Ishikawa (cell line): ENCODE measurements at regions not wholly inside any gene's neighbourhood (a gene's known extent, or its start where the extent isn't known, plus 50 kb on each side); places are given as distances from the start of the nearest gene placed in this dataset.

Experiments
- EP300 ChIP-seq: IDR thresholded peaks from 2 replicates; pipeline ENCODE4 v1.6.1; 2012; ENCODE audit warnings: borderline replicate concordance
- FOXM1 ChIP-seq: IDR thresholded peaks from 2 replicates; pipeline ENCODE4 v1.6.1; 2012; ENCODE audit warnings: low read depth, borderline replicate concordance
- MAX ChIP-seq: IDR thresholded peaks from 2 replicates; pipeline ENCODE4 v1.6.1; 2012
- TAF1 ChIP-seq: IDR thresholded peaks from 2 replicates; pipeline ENCODE4 v1.6.1; 2012; ENCODE audit warnings: low read depth, mild to moderate bottlenecking
- TCF12 ChIP-seq: IDR thresholded peaks from 2 replicates; pipeline ENCODE4 v1.6.1; 2012; ENCODE audit warnings: low read depth
- TEAD4 ChIP-seq: IDR thresholded peaks from 2 replicates; pipeline ENCODE4 v1.6.1; 2012
- YY1 ChIP-seq: IDR thresholded peaks from 2 replicates; pipeline ENCODE4 v1.6.1; 2012; ENCODE audit warnings: low read depth
- ZBTB7A ChIP-seq: IDR thresholded peaks from 2 replicates; pipeline ENCODE4 v1.6.1; 2012; ENCODE audit warnings: low read depth

GRCh38 chr10:124184208-124184830 is 90.9 kb upstream of the CHST15 start:
- TF ChIP-seq TCF12, result no peak
- TF ChIP-seq EP300, result no peak
- no peak for TF ChIP-seq TAF1
- TF ChIP-seq YY1, result no peak
- TF ChIP-seq MAX, result no peak
- no peak for TF ChIP-seq FOXM1
- TF ChIP-seq ZBTB7A, result no peak
- no peak for TF ChIP-seq TEAD4
